ENCODE measurements at regions not wholly inside any gene's neighbourhood (a gene's known extent, or its start where the extent isn't known, plus 50 kb on each side); places are given as distances from the start of the nearest gene placed in this dataset.

GRCh38 chr5:2509527-2509926, 241.9 kb downstream of the IRX2 start:
- Histone ChIP-seq H3K4me1 (no peaks in the 10 kb centered on the region), H3K27me3 (no peaks in the 10 kb centered on the region), H3K9me3 (no peaks in the 10 kb centered on the region), H3K27ac (no peak overlapping the region), H3K36me3 (no peaks in the 10 kb centered on the region), H3K4me3 (no peak overlapping the region)
- no peak for DNase-seq
- no peak for TF ChIP-seq CTCF (IDR thresholded peaks at IDR 0.05)
- intact Hi-C loops (cut with DNase I; ENCODE audit: low total_unique reads), result no loop called here

- H3K27ac ChIP-seq, result no peak overlapping the region
- no peaks in the 10 kb centered on the region for H3K27me3 ChIP-seq
- DNase-seq, result no peak
- H3K4me1 ChIP-seq, result no peaks in the 10 kb centered on the region
- H3K9me3 ChIP-seq, result peaks cover 0 to 6% (median 0%) of the 10 kb centered on the region in 3 donors
- no peaks in the 10 kb centered on the region for H3K36me3 ChIP-seq
- intact Hi-C loops (cut with DNase I; ENCODE audit: low total_unique reads), result no loop called here
- TF ChIP-seq CTCF (IDR thresholded peaks at IDR 0.05), result no peak
- H3K4me3 ChIP-seq, result no peak overlapping the region
Observed at GRCh38 chr5:2508514-2508913, 243.0 kb downstream of the IRX2 start.

- intact Hi-C loops (cut with DNase I; ENCODE audit: low total_unique reads), result no loop called here
- Histone ChIP-seq H3K27ac (no peak overlapping the region), H3K27me3 (no peaks in the 10 kb centered on the region), H3K36me3 (no peaks in the 10 kb centered on the region), H3K4me3 (no peak overlapping the region), H3K9me3 (peaks cover 0 to 6% (median 0%) of the 10 kb centered on the region in 3 donors), H3K4me1 (no peaks in the 10 kb centered on the region)
- no peak for TF ChIP-seq CTCF (IDR thresholded peaks at IDR 0.05)
- no peak for DNase-seq
Observed at GRCh38 chr5:2507611-2508010, 243.9 kb downstream of the IRX2 start.

- peaks cover 0 to 6% (median 0%) of the 10 kb centered on the region in 3 donors for H3K9me3 ChIP-seq
- no peak overlapping the region for H3K4me3 ChIP-seq
- DNase-seq, result no peak
- intact Hi-C loops (cut with DNase I; ENCODE audit: low total_unique reads), result no loop called here
- no peak overlapping the region for H3K27ac ChIP-seq
- H3K4me1 ChIP-seq, result no peaks in the 10 kb centered on the region
- no peaks in the 10 kb centered on the region for H3K36me3 ChIP-seq
- TF ChIP-seq CTCF (IDR thresholded peaks at IDR 0.05), result no peak
- no peaks in the 10 kb centered on the region for H3K27me3 ChIP-seq
Observed at GRCh38 chr5:2506603-2507002, 244.9 kb downstream of the IRX2 start.

GRCh38 chr5:2505217-2505616, 246.3 kb downstream of the IRX2 start:
- no peak overlapping the region for H3K27ac ChIP-seq
- H3K36me3 ChIP-seq, result no peaks in the 10 kb centered on the region
- no peak for TF ChIP-seq CTCF (IDR thresholded peaks at IDR 0.05)
- no peak overlapping the region for H3K4me3 ChIP-seq
- H3K4me1 ChIP-seq, result no peaks in the 10 kb centered on the region
- intact Hi-C loops (cut with DNase I; ENCODE audit: low total_unique reads), result no loop called here
- peaks cover 0 to 6% (median 0%) of the 10 kb centered on the region in 3 donors for H3K9me3 ChIP-seq
- DNase-seq, result no peak
- no peaks in the 10 kb centered on the region for H3K27me3 ChIP-seq

GRCh38 chr5:2502970-2503594, 248.4 kb downstream of the IRX2 start:
- no peaks in the 10 kb centered on the region for H3K27me3 ChIP-seq
- H3K36me3 ChIP-seq, result no peaks in the 10 kb centered on the region
- peaks cover 0 to 6% (median 0%) of the 10 kb centered on the region in 3 donors for H3K9me3 ChIP-seq
- no peak overlapping the region for H3K27ac ChIP-seq
- no peak for DNase-seq
- intact Hi-C loops (cut with DNase I; ENCODE audit: low total_unique reads), result no loop called here
- H3K4me3 ChIP-seq, result no peak overlapping the region
- no peaks in the 10 kb centered on the region for H3K4me1 ChIP-seq
- no peak for TF ChIP-seq CTCF (IDR thresholded peaks at IDR 0.05)

Measured in tibial artery (tissue), 4 donors.